SK-N-MC (cell line): ENCODE measurements at regions not wholly inside any gene's neighbourhood (a gene's known extent, or its start where the extent isn't known, plus 50 kb on each side); places are given as distances from the start of the nearest gene placed in this dataset.
"Not testable (repeated sequence)": the region's sequence is repeated elsewhere in the genome, so short reads cannot be mapped to it uniquely, and the experiment has no call there.

Experiments used
- DNase-seq: peaks from one replicate; pipeline ENCODE4 v3.0.0-alpha.2; 2011; ENCODE audit warnings: low read depth, low spot score
- H3K27ac ChIP-seq: fragments of 200-600 bp; sonication (generic); 2 replicates; pipeline ENCODE4 v1.5.1; 2016; ENCODE audit warnings: mixed run types
- H3K36me3 ChIP-seq: fragments of 200-600 bp; sonication (generic); 2 replicates; pipeline ENCODE4 v1.6.1; 2017; ENCODE audit warnings: antibody characterized with exemption, low read length, mixed read lengths; ENCODE audit not compliant: insufficient read depth
- H3K4me3 ChIP-seq: fragments of 200-600 bp; sonication (generic); 2 replicates; pipeline ENCODE4 v1.5.1; 2016
- H3K9ac ChIP-seq: fragments of 200-600 bp; sonication (generic); 2 replicates; pipeline ENCODE4 v1.8.0; 2017; ENCODE audit warnings: mixed run types, mixed read lengths; ENCODE audit not compliant: insufficient read length
- H3K9me3 ChIP-seq: fragments of 200-600 bp; sonication (generic); 2 replicates; pipeline ENCODE4 v1.6.1; 2017; ENCODE audit warnings: low read depth, mild to moderate bottlenecking, antibody characterized with exemption, low read length, moderate library complexity, mixed read lengths
- EZH2 ChIP-seq: fragments of 200-600 bp; sonication (generic); IDR thresholded peaks from one replicate; pipeline ENCODE4 v1.6.1; 2017; ENCODE audit warnings: antibody characterized with exemption
- FOXP2 ChIP-seq: optimal IDR thresholded peaks from 2 replicates; pipeline ENCODE3; 2011; ENCODE audit warnings: mild to moderate bottlenecking, moderate library complexity; ENCODE audit not compliant: insufficient read depth; ENCODE audit errors: extremely low read length, control extremely low read depth
- POLR2AphosphoS5 ChIP-seq: IDR thresholded peaks from 2 replicates; pipeline ENCODE4 v1.6.1; 2012; ENCODE audit warnings: mild to moderate bottlenecking, low read depth, low read length, borderline replicate concordance

- no peaks in the 10 kb centered on the region for H3K9me3 ChIP-seq
Observed at GRCh38 chr16:13351601-13352217, 450.3 kb downstream of the SHISA9 start.

DNA sequence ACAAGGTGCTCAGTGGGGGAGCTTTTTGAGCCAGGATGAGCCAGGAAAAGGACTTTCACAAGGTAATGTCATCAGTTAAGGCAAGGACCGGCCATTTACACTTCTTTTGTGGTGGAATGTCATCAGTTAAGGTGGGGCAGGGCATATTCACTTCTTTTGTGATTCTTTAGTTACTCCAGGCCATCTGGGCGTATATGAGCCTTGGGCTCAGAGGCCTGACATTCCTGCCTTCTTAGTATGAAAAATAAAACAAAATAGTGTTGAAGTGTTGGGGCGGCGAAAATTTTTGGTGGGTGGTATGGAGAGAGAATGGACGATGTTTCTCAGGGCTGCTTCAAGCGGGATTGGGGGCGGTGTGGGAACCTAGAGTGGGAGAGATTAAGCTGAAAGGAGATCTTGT lies 451.4 kb downstream of the SHISA9 start:
- not testable (repeated sequence) for H3K9me3 ChIP-seq, H3K36me3 ChIP-seq, H3K4me3 ChIP-seq, H3K9ac ChIP-seq, DNase-seq, H3K27ac ChIP-seq

More at GRCh38 chr16:13351601-13352217, 450.3 kb downstream of the SHISA9 start:
- TF ChIP-seq POLR2AphosphoS5 = no peak
- TF ChIP-seq FOXP2 = no peak
- TF ChIP-seq EZH2 = no peak
- no peaks in the 10 kb centered on the region for H3K36me3 ChIP-seq
- no peak overlapping the region for H3K9ac ChIP-seq
- no peak for DNase-seq
- H3K27ac ChIP-seq = no peak overlapping the region
- H3K4me3 ChIP-seq = no peak overlapping the region

- not testable (repeated sequence) for H3K4me3 ChIP-seq, H3K9me3 ChIP-seq, H3K9ac ChIP-seq, DNase-seq, H3K27ac ChIP-seq, H3K36me3 ChIP-seq
Observed at GRCh38 chr16:13357842-13358241, 456.4 kb downstream of the SHISA9 start.

- H3K36me3 ChIP-seq = no peaks in the 10 kb centered on the region
- H3K9me3 ChIP-seq = no peaks in the 10 kb centered on the region
- H3K4me3 ChIP-seq = no peak overlapping the region
- TF ChIP-seq EZH2 (no peak), POLR2AphosphoS5 (no peak), FOXP2 (no peak)
- no peak overlapping the region for H3K9ac ChIP-seq
- no peak for DNase-seq
- no peak overlapping the region for H3K27ac ChIP-seq
Observed at GRCh38 chr16:13359835-13360234, 458.4 kb downstream of the SHISA9 start.

DNA sequence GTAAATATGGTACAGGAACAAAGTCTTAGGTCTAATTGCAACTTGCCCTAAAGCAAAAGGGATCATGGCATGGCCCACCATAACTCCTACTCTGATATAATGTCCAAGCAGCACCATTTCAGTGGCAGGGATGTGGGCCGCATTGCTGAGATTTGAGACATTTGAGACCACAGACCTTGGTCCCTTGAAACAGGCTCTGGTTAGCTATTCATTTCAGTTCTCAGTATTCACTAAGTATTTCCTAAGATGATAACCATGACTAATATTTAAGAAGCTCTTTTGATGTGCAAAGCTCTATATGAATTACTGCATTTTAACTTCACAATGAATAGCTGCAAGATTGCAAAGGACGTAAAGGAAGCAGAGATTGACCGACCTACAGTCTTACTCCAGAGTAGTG lies 471.0 kb downstream of the SHISA9 start:
- no peak for TF ChIP-seq FOXP2
- TF ChIP-seq POLR2AphosphoS5 = no peak
- TF ChIP-seq EZH2 = no peak
- DNase-seq = no peak
- no peaks in the 10 kb centered on the region for H3K9me3 ChIP-seq

GRCh38 chr16:13376174-13376573 lies 474.8 kb downstream of the SHISA9 start:
- H3K27ac ChIP-seq = no peak overlapping the region
- no peak for TF ChIP-seq POLR2AphosphoS5
- TF ChIP-seq FOXP2 = no peak
- no peak for TF ChIP-seq EZH2
- H3K9ac ChIP-seq = no peak overlapping the region
- DNase-seq = no peak
- H3K9me3 ChIP-seq = no peaks in the 10 kb centered on the region
- H3K4me3 ChIP-seq = no peak overlapping the region
- no peaks in the 10 kb centered on the region for H3K36me3 ChIP-seq

More for the DNA sequence above, 471.0 kb downstream of the SHISA9 start:
- Histone ChIP-seq H3K27ac (no peak overlapping the region), H3K9ac (no peak overlapping the region), H3K4me3 (no peak overlapping the region), H3K36me3 (no peaks in the 10 kb centered on the region)

DNA sequence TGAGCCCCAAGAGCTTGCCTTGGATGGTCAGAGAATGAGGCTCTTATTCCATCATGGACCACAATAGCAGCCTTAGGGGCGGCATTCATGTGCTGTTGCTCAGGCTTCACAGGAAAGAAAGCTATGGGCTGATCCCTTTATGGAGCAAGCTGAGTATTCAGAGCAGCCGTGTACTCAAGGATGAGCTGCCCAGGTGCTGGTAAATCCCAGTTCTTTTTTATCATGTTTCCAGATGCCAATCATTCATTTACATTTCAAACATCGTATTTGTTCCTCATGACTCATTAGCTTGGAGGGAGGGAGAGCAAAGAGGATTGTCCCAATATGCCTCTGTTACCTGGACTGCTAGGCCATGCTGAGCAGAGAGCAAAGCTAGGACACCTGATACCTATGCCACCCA lies 475.7 kb downstream of the SHISA9 start:
- no peaks in the 10 kb centered on the region for H3K36me3 ChIP-seq
- no peak overlapping the region for H3K4me3 ChIP-seq
- TF ChIP-seq FOXP2 (no peak), EZH2 (no peak), POLR2AphosphoS5 (no peak)
- DNase-seq = no peak
- no peak overlapping the region for H3K9ac ChIP-seq
- H3K27ac ChIP-seq = no peak overlapping the region
- H3K9me3 ChIP-seq = no peaks in the 10 kb centered on the region

GRCh38 chr16:13378151-13378550 lies 476.8 kb downstream of the SHISA9 start:
- TF ChIP-seq POLR2AphosphoS5 = no peak
- no peak for TF ChIP-seq EZH2
- TF ChIP-seq FOXP2 = no peak

GRCh38 chr16:13379266-13379665 lies 477.9 kb downstream of the SHISA9 start:
- TF ChIP-seq POLR2AphosphoS5 (no peak), FOXP2 (no peak), EZH2 (no peak)
- Histone ChIP-seq H3K9ac (no peak overlapping the region), H3K9me3 (no peaks in the 10 kb centered on the region), H3K27ac (no peak overlapping the region), H3K36me3 (peaks cover 6% of the 10 kb centered on the region; the same call in 1 of the 2 replicates), H3K4me3 (no peak overlapping the region)
- DNase-seq = no peak

More at GRCh38 chr16:13378151-13378550, 476.8 kb downstream of the SHISA9 start:
- Histone ChIP-seq H3K36me3 (no peaks in the 10 kb centered on the region), H3K4me3 (no peak overlapping the region), H3K27ac (no peak overlapping the region), H3K9me3 (no peaks in the 10 kb centered on the region), H3K9ac (no peak overlapping the region)
- no peak for DNase-seq

GRCh38 chr16:13385156-13386040 lies 484.0 kb downstream of the SHISA9 start:
- H3K36me3 ChIP-seq = peaks cover 17% of the 10 kb centered on the region
- not testable (repeated sequence) for H3K4me3 ChIP-seq, H3K9ac ChIP-seq, DNase-seq, H3K27ac ChIP-seq, H3K9me3 ChIP-seq
